Esophagus muscularis mucosa (tissue), 4 donors: ENCODE measurements at regions not wholly inside any gene's neighbourhood (a gene's known extent, or its start where the extent isn't known, plus 50 kb on each side); places are given as distances from the start of the nearest gene placed in this dataset.

ENCODE experiments used
- DNase-seq: peaks from one replicate; pipeline ENCODE4 v3.0.0-alpha.2; 2017; ENCODE audit errors: extremely low spot score
- H3K27ac ChIP-seq, 4 donors: fragments of 200-600 bp; sonication (generic); replicated peaks in 1 of 4; 1 replicate in 3 of 4; 2 replicates in 1 of 4; pipeline ENCODE4 v1.5.1; 2016 to 2019; ENCODE audit warnings: mild to moderate bottlenecking in 1 of 4
- H3K27me3 ChIP-seq, 4 donors: fragments of 200-600 bp; sonication (generic); one replicate each; pipeline versions ENCODE4 v1.5.1 to v1.6.0; 2016 to 2019
- H3K36me3 ChIP-seq, 4 donors: fragments of 200-600 bp; sonication (generic); one replicate each; pipeline ENCODE4 v1.5.1; 2016 to 2019
- H3K4me1 ChIP-seq, 4 donors: fragments of 200-600 bp; sonication (generic); one replicate each; pipeline ENCODE4 v1.5.1; 2016 to 2019
- H3K4me3 ChIP-seq, 4 donors: fragments of 200-600 bp; sonication (generic); 1 replicate in 2 of 4; 2 replicates in 2 of 4; pipeline ENCODE4 v1.5.1; 2016 to 2019; ENCODE audit warnings: mild to moderate bottlenecking in 4 of 4, moderate library complexity in 1 of 4
- H3K9me3 ChIP-seq, 4 donors: fragments of 200-600 bp; sonication (generic); 1 replicate in 3 of 4; 2 replicates in 1 of 4; pipeline ENCODE4 v1.5.1; 2016 to 2019
- CTCF ChIP-seq, 3 experiments: fragments of 200-600 bp in 2 of 3; fragments of 450-650 bp in 1 of 3; sonication (generic) in 2 of 3; IDR thresholded peaks; one replicate each; pipeline ENCODE4 v1.5.1; 2017 to 2019; ENCODE audit warnings: antibody characterized with exemption in 3 of 3, mild to moderate bottlenecking in 2 of 3, moderate library complexity in 1 of 3
- EP300 ChIP-seq: sonication (generic); formaldehyde crosslinking; IDR thresholded peaks from one replicate; pipeline ENCODE4 v1.6.1; 2017; ENCODE audit warnings: antibody characterized with exemption
- POLR2A ChIP-seq: fragments of 450-650 bp; IDR thresholded peaks from one replicate; pipeline ENCODE4 v1.6.1; 2017; ENCODE audit warnings: antibody characterized with exemption, moderate library complexity, mild to moderate bottlenecking, low read depth
- POLR2AphosphoS5 ChIP-seq, 2 donors: sonication (generic); formaldehyde crosslinking; IDR thresholded peaks; one replicate each; pipeline ENCODE4 v1.6.1; 2017; ENCODE audit warnings: antibody characterized with exemption in 2 of 2
- WGBS: methylation state at CpG from one replicate; pipeline ENCODE4 v1.1.5; 2018; 5-methylcytosine and 5-hydroxymethylcytosine counted together
- intact Hi-C: fragments of 100-400 bp; cut with DNase I; formaldehyde crosslinking; loops from one replicate; pipeline ENCODE4 v1.15.1; 2023

GRCh38 chr17:33497623-33498022 lies 204.5 kb upstream of the ASIC2 start:
- intact Hi-C loops: no loop called here

GRCh38 chr17:33498069-33498468 lies 205.0 kb upstream of the ASIC2 start:
- Histone ChIP-seq H3K27me3 (no peaks in the 10 kb centered on the region), H3K36me3 (no peaks in the 10 kb centered on the region), H3K4me3 (peak overlapping the region in 1 of 4 donors; percentile 22), H3K27ac (no peak overlapping the region), H3K4me1 (no peaks in the 10 kb centered on the region), H3K9me3 (no peaks in the 10 kb centered on the region)
- intact Hi-C loops: no loop called here
- DNase-seq: no peak
- 65% methylated on average over 6 of the region's 6 CpGs for WGBS
- peak in 1 of 2 donors; percentile 39 for TF ChIP-seq POLR2AphosphoS5 (IDR thresholded peaks at IDR 0.05)
- no peak for TF ChIP-seq POLR2A

More at GRCh38 chr17:33497623-33498022, 204.5 kb upstream of the ASIC2 start:
- 77% methylated on average over 3 of the region's 3 CpGs for WGBS
- Histone ChIP-seq H3K9me3 (no peaks in the 10 kb centered on the region), H3K4me3 (no peak overlapping the region), H3K4me1 (no peaks in the 10 kb centered on the region), H3K36me3 (no peaks in the 10 kb centered on the region), H3K27ac (no peak overlapping the region), H3K27me3 (no peaks in the 10 kb centered on the region)
- no peak for DNase-seq
- TF ChIP-seq EP300 (no peak), POLR2AphosphoS5 (IDR thresholded peaks at IDR 0.05) (no peak), POLR2A (no peak), CTCF (IDR thresholded peaks at IDR 0.05) (no peak)

- H3K4me3 ChIP-seq: no peak overlapping the region
- H3K27ac ChIP-seq: no peak overlapping the region
- no peaks in the 10 kb centered on the region for H3K4me1 ChIP-seq
- intact Hi-C loops: no loop called here
- DNase-seq: no peak
- TF ChIP-seq POLR2AphosphoS5 (IDR thresholded peaks at IDR 0.05) (no peak), CTCF (IDR thresholded peaks at IDR 0.05) (no peak), EP300 (no peak), POLR2A (no peak)
- H3K9me3 ChIP-seq: no peaks in the 10 kb centered on the region
- no peaks in the 10 kb centered on the region for H3K36me3 ChIP-seq
- H3K27me3 ChIP-seq: peaks cover 0 to 3% (median 0%) of the 10 kb centered on the region in 4 donors
Observed at GRCh38 chr17:33499040-33499439, 205.9 kb upstream of the ASIC2 start.

GRCh38 chr17:33500151-33500550 lies 207.1 kb upstream of the ASIC2 start:
- intact Hi-C loops: no loop called here
- Histone ChIP-seq H3K27ac (no peak overlapping the region), H3K9me3 (no peaks in the 10 kb centered on the region), H3K4me3 (no peak overlapping the region), H3K4me1 (no peaks in the 10 kb centered on the region), H3K27me3 (peaks cover 0 to 13% (median 0%) of the 10 kb centered on the region in 4 donors), H3K36me3 (no peaks in the 10 kb centered on the region)
- TF ChIP-seq POLR2A (no peak), POLR2AphosphoS5 (IDR thresholded peaks at IDR 0.05) (no peak), EP300 (no peak), CTCF (IDR thresholded peaks at IDR 0.05) (no peak)
- WGBS: 41% methylated on average over 2 of the region's 3 CpGs
- no peak for DNase-seq

GRCh38 chr17:33501185-33501584 lies 208.1 kb upstream of the ASIC2 start:
- H3K36me3 ChIP-seq: no peaks in the 10 kb centered on the region
- peaks cover 0 to 13% (median 0%) of the 10 kb centered on the region in 4 donors for H3K27me3 ChIP-seq
- H3K9me3 ChIP-seq: no peaks in the 10 kb centered on the region
- intact Hi-C loops: no loop called here
- no peak for DNase-seq
- TF ChIP-seq CTCF (IDR thresholded peaks at IDR 0.05): no peak
- no peak overlapping the region for H3K27ac ChIP-seq
- H3K4me3 ChIP-seq: no peak overlapping the region
- no peaks in the 10 kb centered on the region for H3K4me1 ChIP-seq
- WGBS: 84% methylated on average over 6 of the region's 6 CpGs
